Mucosa of stomach (tissue), 1 donor: ENCODE measurements at regions not wholly inside any gene's neighbourhood (a gene's known extent, or its start where the extent isn't known, plus 50 kb on each side); places are given as distances from the start of the nearest gene placed in this dataset.

ENCODE experiments used
- H3K27me3 ChIP-seq: one replicate; pipeline ENCODE4 v1.7.0; 2013; ENCODE audit warnings: mild to moderate bottlenecking, low read length; ENCODE audit not compliant: control insufficient read depth, insufficient read depth
- H3K36me3 ChIP-seq: one replicate; pipeline ENCODE4 v1.7.0; 2013; ENCODE audit warnings: low read length; ENCODE audit not compliant: control insufficient read depth, insufficient read depth
- H3K4me1 ChIP-seq: one replicate; pipeline ENCODE4 v1.7.0; 2013; ENCODE audit warnings: mild to moderate bottlenecking, low read length; ENCODE audit not compliant: control insufficient read depth, insufficient read depth
- H3K4me3 ChIP-seq: one replicate; pipeline ENCODE4 v1.7.0; 2013; ENCODE audit warnings: low read length
- H3K9ac ChIP-seq: one replicate; pipeline ENCODE4 v1.7.0; 2013; ENCODE audit warnings: mild to moderate bottlenecking, low read length, moderate library complexity
- H3K9me3 ChIP-seq: one replicate; pipeline ENCODE4 v1.7.0; 2013; ENCODE audit warnings: mild to moderate bottlenecking, low read length, moderate library complexity; ENCODE audit not compliant: control insufficient read depth
- donor health status: Pancreatic carcinoma.

GRCh38 chr6:167565388-167565787 lies 240.5 kb downstream of the TTLL2 start:
- Histone ChIP-seq H3K9ac (no peak overlapping the region), H3K4me3 (no peak overlapping the region), H3K27me3 (no peaks in the 10 kb centered on the region), H3K9me3 (no peaks in the 10 kb centered on the region), H3K4me1 (peaks cover 9% of the 10 kb centered on the region), H3K36me3 (no peaks in the 10 kb centered on the region)

GRCh38 chr6:167565884-167566599 lies 241.2 kb downstream of the TTLL2 start:
- Histone ChIP-seq H3K9ac (no peak overlapping the region), H3K36me3 (no peaks in the 10 kb centered on the region), H3K27me3 (no peaks in the 10 kb centered on the region), H3K4me3 (no peak overlapping the region), H3K9me3 (no peaks in the 10 kb centered on the region), H3K4me1 (peaks cover 9% of the 10 kb centered on the region)

GRCh38 chr6:167566711-167567141 lies 241.8 kb downstream of the TTLL2 start:
- Histone ChIP-seq H3K9ac (no peak overlapping the region), H3K4me1 (peaks cover 9% of the 10 kb centered on the region), H3K9me3 (no peaks in the 10 kb centered on the region), H3K4me3 (no peak overlapping the region), H3K36me3 (no peaks in the 10 kb centered on the region), H3K27me3 (no peaks in the 10 kb centered on the region)

- peaks cover 9% of the 10 kb centered on the region for H3K4me1 ChIP-seq
- H3K4me3 ChIP-seq: no peak overlapping the region
- H3K27me3 ChIP-seq: no peaks in the 10 kb centered on the region
- H3K36me3 ChIP-seq: no peaks in the 10 kb centered on the region
- H3K9me3 ChIP-seq: no peaks in the 10 kb centered on the region
- H3K9ac ChIP-seq: no peak overlapping the region
Measured at GRCh38 chr6:167567142-167568033, 242.5 kb downstream of the TTLL2 start.

- Histone ChIP-seq H3K27me3 (no peaks in the 10 kb centered on the region), H3K36me3 (no peaks in the 10 kb centered on the region), H3K4me1 (peaks cover 9% of the 10 kb centered on the region), H3K9ac (no peak overlapping the region), H3K4me3 (no peak overlapping the region), H3K9me3 (no peaks in the 10 kb centered on the region)
Measured at GRCh38 chr6:167568407-167569024, 243.6 kb downstream of the TTLL2 start.

- Histone ChIP-seq H3K4me3 (no peak overlapping the region), H3K9ac (no peak overlapping the region), H3K27me3 (no peaks in the 10 kb centered on the region), H3K36me3 (no peaks in the 10 kb centered on the region), H3K9me3 (no peaks in the 10 kb centered on the region), H3K4me1 (peaks cover 9% of the 10 kb centered on the region)
Measured at GRCh38 chr6:167569041-167569805, 244.3 kb downstream of the TTLL2 start.

- H3K4me3 ChIP-seq: no peak overlapping the region
- H3K36me3 ChIP-seq: no peaks in the 10 kb centered on the region
- H3K9me3 ChIP-seq: no peaks in the 10 kb centered on the region
- H3K27me3 ChIP-seq: no peaks in the 10 kb centered on the region
- no peak overlapping the region for H3K9ac ChIP-seq
- H3K4me1 ChIP-seq: peaks cover 9% of the 10 kb centered on the region
Measured at GRCh38 chr6:167569879-167570278, 245.0 kb downstream of the TTLL2 start.

GRCh38 chr6:167570460-167571400 lies 245.8 kb downstream of the TTLL2 start:
- H3K27me3 ChIP-seq: no peaks in the 10 kb centered on the region
- no peaks in the 10 kb centered on the region for H3K36me3 ChIP-seq
- no peak overlapping the region for H3K4me3 ChIP-seq
- H3K4me1 ChIP-seq: peaks cover 6% of the 10 kb centered on the region
- no peak overlapping the region for H3K9ac ChIP-seq
- H3K9me3 ChIP-seq: no peaks in the 10 kb centered on the region

- no peak overlapping the region for H3K4me3 ChIP-seq
- no peak overlapping the region for H3K9ac ChIP-seq
- no peaks in the 10 kb centered on the region for H3K9me3 ChIP-seq
- no peaks in the 10 kb centered on the region for H3K4me1 ChIP-seq
- no peaks in the 10 kb centered on the region for H3K36me3 ChIP-seq
- no peaks in the 10 kb centered on the region for H3K27me3 ChIP-seq
Measured at GRCh38 chr6:167571550-167571949, 246.7 kb downstream of the TTLL2 start.

GRCh38 chr6:167572106-167572505 lies 247.2 kb downstream of the TTLL2 start:
- no peaks in the 10 kb centered on the region for H3K4me1 ChIP-seq
- H3K9me3 ChIP-seq: no peaks in the 10 kb centered on the region
- no peak overlapping the region for H3K4me3 ChIP-seq
- no peaks in the 10 kb centered on the region for H3K27me3 ChIP-seq
- no peaks in the 10 kb centered on the region for H3K36me3 ChIP-seq
- no peak overlapping the region for H3K9ac ChIP-seq

GRCh38 chr6:167572841-167573271 lies 248.0 kb downstream of the TTLL2 start:
- Histone ChIP-seq H3K27me3 (no peaks in the 10 kb centered on the region), H3K36me3 (no peaks in the 10 kb centered on the region), H3K4me1 (no peaks in the 10 kb centered on the region), H3K9ac (no peak overlapping the region), H3K9me3 (no peaks in the 10 kb centered on the region), H3K4me3 (no peak overlapping the region)
